HEK293T (cell line): ENCODE measurements at regions not wholly inside any gene's neighbourhood (a gene's known extent, or its start where the extent isn't known, plus 50 kb on each side); places are given as distances from the start of the nearest gene placed in this dataset.

ENCODE experiments used
- ARNT ChIP-seq: fragments of 450-650 bp; IDR thresholded peaks from 2 replicates; pipeline ENCODE4 v1.6.1; 2017; ENCODE audit warnings: mild to moderate bottlenecking
- BHLHE40 ChIP-seq: fragments of 450-650 bp; IDR thresholded peaks from 2 replicates; pipeline ENCODE4 v1.6.1; 2016; ENCODE audit warnings: mild to moderate bottlenecking, moderate library complexity, borderline replicate concordance
- ELF4 ChIP-seq: fragments of 450-650 bp; IDR thresholded peaks from 2 replicates; pipeline ENCODE4 v1.6.1; 2017; ENCODE audit warnings: antibody characterized with exemption
- FOXA1 ChIP-seq: fragments of 450-650 bp; IDR thresholded peaks from 2 replicates; pipeline ENCODE4 v1.6.1; 2016; ENCODE audit warnings: mild to moderate bottlenecking
- FOXK2 ChIP-seq: fragments of 450-650 bp; IDR thresholded peaks from 2 replicates; pipeline ENCODE4 v1.6.1; 2016; ENCODE audit warnings: mild to moderate bottlenecking
- FOXM1 ChIP-seq: fragments of 450-650 bp; IDR thresholded peaks from 2 replicates; pipeline ENCODE4 v1.6.1; 2017; ENCODE audit warnings: mild to moderate bottlenecking, borderline replicate concordance
- L3MBTL2 ChIP-seq: fragments of 450-650 bp; conservative IDR thresholded peaks from 2 replicates; pipeline ENCODE4 v1.6.1; 2016; ENCODE audit warnings: mild to moderate bottlenecking
- PKNOX1 ChIP-seq: fragments of 450-650 bp; IDR thresholded peaks from 2 replicates; pipeline ENCODE4 v1.6.1; 2016
- SP1 ChIP-seq: fragments of 450-650 bp; IDR thresholded peaks from 2 replicates; pipeline ENCODE4 v1.6.1; 2017
- SUZ12 ChIP-seq: fragments of 450-650 bp; IDR thresholded peaks from 2 replicates; pipeline ENCODE4 v1.6.1; 2016; ENCODE audit warnings: mild to moderate bottlenecking
- ZNF384 ChIP-seq: fragments of 450-650 bp; IDR thresholded peaks from 2 replicates; pipeline ENCODE4 v1.6.1; 2016

GRCh38 chr12:125310461-125310860 lies 245.2 kb downstream of the AACS start:
- TF ChIP-seq SUZ12 (no peak), ELF4 (no peak), BHLHE40 (no peak), PKNOX1 (no peak), FOXK2 (no peak), FOXM1 (no peak), SP1 (no peak), FOXA1 (no peak), ZNF384 (no peak), L3MBTL2 (no peak), ARNT (no peak)
